GM18517 (cell line): ENCODE measurements at regions not wholly inside any gene's neighbourhood (a gene's known extent, or its start where the extent isn't known, plus 50 kb on each side); places are given as distances from the start of the nearest gene placed in this dataset.
"Not testable (repeated sequence)": the region's sequence is repeated elsewhere in the genome, so short reads cannot be mapped to it uniquely, and the experiment has no call there.

Experiments used
- ATAC-seq: cut with Tn5 transposase; IDR thresholded peaks from one replicate; pipeline ENCODE4 v1.9.1; 2021; ENCODE audit warnings: mild to moderate bottlenecking, moderate library complexity; ENCODE audit not compliant: unreplicated experiment

DNA sequence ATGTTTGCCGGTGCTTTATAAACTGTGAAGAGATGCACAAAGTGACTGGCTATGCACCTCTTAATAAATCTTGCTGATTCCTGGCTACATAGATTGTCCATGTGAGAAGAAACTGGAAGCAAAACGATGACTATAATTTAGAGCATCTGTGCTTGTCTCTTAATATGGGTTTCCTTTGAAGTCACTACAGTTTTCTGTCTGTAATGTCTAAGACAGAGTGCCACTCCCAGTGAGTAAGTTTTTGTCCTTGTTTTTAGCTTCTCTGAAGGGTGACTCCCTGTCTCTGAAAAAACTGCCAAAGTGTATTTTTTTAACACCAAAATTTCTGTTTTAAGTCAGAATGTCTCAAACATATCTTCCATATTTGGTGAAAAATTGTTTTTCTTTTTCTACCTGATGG is 175.1 kb downstream of the FASLG start:
- ATAC-seq: no peak

DNA sequence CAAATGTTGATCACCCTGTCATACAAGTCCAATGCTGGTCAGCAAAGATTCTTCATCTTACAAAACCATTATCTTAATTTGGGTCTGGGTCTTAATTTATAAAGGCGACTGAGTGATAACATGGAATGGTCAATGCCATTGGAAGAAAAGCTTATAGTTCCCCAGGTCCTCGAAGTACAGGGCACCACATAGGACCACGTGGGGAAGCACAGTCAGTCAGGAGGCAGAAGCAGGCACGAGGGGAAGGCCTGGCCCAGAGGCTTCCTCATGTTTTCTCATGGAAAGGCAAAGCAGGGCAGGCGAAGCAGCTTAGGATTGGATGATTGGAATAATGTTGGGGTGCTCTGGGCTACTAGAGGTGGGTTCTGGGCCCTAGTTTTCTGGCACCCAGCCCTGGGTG is 175.7 kb downstream of the FASLG start:
- ATAC-seq: no peak

DNA sequence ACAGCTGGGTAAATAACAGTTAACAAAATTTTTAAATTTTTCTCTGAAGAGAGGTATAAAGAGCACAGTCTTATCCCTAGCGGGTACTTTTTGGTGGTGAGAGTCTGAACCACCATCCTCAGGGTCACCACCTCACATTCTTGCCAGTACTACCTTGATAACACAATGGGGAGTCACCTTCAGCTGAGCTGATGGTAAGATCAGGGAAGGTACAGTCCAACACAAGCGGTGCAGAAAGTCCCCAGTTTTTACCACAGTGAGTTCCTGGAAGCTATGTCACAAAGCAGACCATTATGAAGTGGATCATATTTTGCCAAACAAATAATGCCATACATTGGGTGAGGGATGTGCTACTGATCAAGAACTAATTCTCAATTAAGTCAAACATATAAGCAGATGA is 176.9 kb downstream of the FASLG start:
- ATAC-seq: no peak

DNA sequence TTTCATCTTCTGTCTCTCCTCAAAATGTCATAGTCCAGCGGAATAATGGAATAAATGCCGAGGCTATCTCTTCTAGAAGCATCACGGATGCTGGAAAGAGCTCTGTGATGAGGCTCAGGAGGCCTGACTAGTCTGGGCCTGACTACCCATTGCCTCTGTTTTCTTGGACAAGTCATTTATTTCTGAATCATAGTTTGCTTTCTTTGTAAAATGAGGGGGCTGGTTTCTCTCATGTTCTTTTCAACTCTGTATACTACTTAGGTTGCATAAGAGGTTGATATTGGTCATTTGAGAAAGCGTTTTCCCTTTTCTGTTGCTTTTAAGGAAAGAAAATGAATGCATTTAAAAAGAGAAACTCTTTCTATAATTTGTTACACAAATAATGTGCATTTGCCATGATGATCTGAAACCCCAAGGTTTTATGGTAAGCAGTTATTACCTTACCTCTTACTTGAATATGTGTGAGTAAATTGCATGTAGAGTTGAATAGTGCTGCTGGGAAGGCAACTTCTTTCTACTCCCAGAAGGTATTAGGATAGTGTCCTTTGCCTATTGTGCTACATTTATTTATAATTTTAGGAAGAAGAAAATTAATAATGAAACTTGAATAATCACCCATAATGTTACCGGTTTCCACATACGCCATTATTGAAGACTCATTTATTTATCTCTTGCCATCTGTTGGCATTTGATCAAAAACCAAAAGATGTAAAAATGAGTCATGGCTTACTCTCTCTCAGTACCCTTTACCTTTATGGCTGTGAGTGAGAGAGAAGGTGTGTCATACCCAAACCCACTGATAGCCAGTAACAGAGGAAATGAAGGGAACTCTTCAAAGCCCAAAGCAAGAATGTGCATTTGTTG is 179.1 kb downstream of the FASLG start:
- no peak for ATAC-seq

- ATAC-seq: no peak
These were observed 179.9 kb downstream of the FASLG start for GRCh38 chr1:172838680-172839313.

- ATAC-seq: not testable (repeated sequence)
These were observed 180.7 kb downstream of the FASLG start for GRCh38 chr1:172839639-172840038.

DNA sequence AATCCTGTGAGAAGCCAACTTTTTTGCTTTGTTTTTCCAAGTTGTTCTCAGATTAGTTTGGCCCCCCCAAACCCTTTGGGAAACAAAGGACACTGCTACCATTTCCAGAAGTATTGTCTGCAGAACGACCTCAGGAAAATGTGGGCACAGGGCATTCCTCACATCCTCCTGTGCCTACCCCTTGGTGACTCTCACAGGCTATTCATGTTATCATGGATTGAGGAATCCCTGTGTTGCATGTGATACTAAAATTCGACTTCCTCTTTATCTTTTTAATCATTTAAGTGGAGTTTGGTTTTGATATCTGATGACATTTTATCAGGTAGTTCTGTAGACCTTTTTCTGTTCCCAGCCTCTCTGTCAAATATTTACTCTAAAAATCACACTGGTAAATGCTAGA is 184.5 kb downstream of the FASLG start:
- ATAC-seq: no peak

GRCh38 chr1:172845371-172845770 is 186.5 kb downstream of the FASLG start:
- no peak for ATAC-seq

- ATAC-seq: no peak
These were observed 187.0 kb downstream of the FASLG start for GRCh38 chr1:172845865-172846264.

DNA sequence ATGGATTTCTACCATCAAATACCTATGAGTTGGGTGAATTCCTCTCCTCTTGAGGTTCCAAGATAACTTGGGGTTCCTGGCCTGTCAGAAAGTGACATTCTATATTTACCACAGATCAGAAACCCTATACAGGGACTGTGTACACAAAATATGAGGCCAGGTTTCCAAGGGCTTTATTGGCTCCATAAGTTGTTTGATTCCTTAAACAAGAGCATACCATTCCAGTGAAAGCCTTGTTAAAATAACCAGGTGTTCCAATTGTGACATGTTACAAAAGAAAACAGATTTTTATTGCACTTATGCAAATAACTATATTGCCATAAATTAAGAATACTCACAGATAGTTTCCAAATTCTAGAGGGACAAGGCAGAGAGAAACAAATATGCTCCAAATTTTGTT is 188.9 kb downstream of the FASLG start:
- not testable (repeated sequence) for ATAC-seq

DNA sequence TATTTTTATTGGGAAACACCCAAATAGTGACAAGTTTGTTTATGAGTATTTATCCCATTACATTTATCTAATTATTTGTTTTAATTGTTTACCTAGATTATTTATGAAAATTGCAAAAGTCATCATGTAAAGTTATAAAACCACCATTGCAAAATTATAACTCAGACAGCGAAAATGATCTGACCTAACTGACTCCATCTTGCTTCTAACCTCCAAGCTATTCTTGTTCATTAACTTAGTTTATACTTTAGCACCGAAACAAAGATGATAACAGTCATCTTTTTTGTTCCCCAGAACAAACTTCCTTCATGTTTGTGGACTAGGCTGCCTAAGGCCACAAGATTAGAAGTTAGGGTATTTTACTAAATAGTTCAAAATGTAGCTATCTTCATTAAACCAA is 190.8 kb downstream of the FASLG start:
- ATAC-seq: no peak

GRCh38 chr1:172851077-172851476 is 192.2 kb downstream of the FASLG start:
- no peak for ATAC-seq

DNA sequence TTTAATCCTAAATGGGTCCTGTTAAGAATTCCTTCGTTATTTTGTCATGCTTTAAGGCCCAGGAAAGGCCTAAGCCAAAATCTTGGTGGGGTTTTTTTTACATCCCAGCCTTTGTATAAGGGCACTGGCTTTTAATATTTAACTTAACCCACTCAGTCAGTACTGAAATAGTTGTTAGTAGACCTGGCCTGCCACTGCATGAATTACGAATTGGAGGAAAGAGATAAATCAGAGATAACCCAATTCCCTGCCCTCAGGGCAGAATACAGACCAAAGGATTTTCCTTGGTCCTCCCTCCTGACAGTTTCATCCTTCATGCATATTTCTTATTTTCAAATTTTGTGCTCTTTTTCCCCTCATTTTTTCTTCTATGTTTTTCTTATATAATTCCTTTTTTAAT is 193.0 kb downstream of the FASLG start:
- ATAC-seq: no peak

- ATAC-seq: not testable (repeated sequence)
These were observed 194.8 kb downstream of the TNFSF18 start for GRCh38 chr1:172855983-172856382.

- ATAC-seq: no peak
These were observed 187.7 kb downstream of the TNFSF18 start for GRCh38 chr1:172863031-172863430.

DNA sequence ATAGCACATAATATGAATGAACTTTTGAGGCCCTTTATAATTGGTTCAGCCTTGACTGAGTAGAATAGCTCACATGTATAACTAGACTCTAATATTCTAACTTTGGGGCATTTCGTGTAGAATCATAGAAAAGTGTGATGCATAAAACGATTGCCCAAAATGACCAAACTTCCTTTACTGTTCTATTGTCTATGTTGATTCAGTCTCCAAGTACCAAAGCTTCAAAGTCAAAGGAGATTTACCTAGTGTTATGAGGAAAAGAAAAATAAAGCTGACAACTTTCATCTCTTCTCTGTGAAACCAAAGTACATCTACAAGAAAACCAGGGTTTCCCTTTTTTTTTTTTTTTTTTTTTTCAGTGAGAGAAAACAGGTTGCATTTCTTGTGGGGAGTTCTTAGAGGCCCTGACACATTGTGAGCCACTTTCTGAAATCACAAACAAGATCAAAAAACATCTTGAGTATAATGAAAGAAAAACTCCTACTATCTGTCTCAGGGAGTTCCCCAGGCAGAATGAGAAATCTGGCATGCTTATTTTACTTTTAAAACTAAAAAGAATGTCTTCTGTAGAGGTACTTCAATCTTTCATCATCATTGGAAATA is 183.4 kb downstream of the TNFSF18 start:
- ATAC-seq: no peak

DNA sequence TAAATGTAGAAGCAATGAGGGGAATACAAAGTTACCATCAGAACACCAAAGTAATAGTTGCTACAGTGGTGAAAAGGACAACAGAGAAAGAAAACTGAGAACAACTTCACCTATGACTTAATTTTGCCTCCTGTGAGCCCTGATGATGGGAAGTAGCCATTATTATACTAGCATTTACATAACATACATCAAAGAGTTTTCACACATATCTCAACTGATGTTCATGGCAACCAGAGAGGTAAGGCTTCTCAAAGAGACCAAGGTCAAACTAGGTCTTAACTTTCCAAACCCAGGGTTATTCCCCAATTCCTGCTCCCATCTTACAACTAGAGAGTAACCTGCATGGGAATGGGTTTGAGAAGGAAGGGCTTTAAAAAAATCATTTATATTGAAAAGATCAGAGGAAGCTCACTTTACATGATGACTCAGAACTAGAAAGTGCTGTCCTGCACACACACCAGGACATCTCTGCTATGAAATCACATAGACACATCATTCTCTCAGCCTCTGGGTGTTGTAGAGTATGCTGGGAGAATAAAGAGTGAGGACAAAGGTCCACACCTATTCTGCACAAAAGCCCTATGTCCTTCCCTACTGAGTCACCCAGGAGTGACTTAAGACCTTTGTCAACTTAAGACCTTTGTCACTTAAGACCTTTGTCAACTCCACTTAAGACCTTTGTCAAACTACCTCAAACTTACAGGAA is 179.7 kb downstream of the TNFSF18 start:
- ATAC-seq: no peak

- ATAC-seq: no peak
These were observed 175.8 kb downstream of the TNFSF18 start for GRCh38 chr1:172874950-172875349.

- no peak for ATAC-seq
These were observed 174.8 kb downstream of the TNFSF18 start for GRCh38 chr1:172875892-172876291.

DNA sequence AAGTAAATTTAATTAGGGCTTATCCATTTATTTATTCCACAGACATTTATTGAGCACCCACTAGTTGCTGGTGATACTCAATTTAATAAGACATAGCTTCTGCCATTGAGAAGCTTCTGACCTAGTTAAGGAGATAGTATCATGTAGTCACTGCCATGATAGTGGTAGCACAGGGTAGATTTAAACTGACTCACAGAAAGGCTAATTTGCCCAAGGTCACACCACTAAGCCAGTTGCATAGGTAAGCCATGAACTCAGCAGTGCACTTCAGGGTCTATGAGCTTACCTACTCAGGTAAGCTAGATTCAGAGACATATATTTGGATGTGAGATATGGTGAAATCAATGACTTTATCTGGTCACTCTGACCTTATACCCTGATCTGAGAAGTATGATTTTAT is 168.4 kb downstream of the TNFSF18 start:
- ATAC-seq: no peak

DNA sequence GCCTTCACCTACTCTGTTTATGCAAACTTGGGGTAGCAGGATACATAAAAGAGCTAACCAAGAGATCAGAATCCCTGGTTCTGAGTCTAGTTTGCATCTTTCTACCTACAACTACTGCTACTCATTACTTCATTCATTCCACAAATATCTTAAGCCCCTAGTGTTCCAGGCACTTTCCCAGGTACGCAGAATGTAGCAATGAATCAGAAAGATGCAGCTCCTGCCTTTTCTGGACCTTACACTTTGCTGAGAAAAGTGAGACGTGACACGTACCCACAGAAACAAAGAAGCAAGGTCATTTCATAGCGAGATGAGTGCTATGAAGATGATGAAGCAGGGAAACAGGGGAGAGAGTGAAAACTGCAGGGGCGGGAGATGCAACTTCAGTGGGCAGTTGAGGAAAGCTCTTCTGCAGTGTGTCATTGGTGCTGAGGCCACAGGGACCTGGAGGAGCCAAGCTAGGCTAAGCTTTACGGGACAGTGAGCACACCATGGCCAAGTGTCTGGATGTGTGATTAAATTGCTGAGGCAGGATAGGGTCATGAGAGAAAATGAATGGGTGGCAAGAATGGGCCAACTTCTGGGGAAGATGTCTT is 167.9 kb downstream of the TNFSF18 start:
- ATAC-seq: no peak
